NCI-H446 (cell line): ENCODE measurements at regions not wholly inside any gene's neighbourhood (a gene's known extent, or its start where the extent isn't known, plus 50 kb on each side); places are given as distances from the start of the nearest gene placed in this dataset.

Experiments used
- DNase-seq, 2 experiments: peaks; one replicate each; lab custom pipeline; 2025; lab: John Stamatoyannopoulos, UW

DNA sequence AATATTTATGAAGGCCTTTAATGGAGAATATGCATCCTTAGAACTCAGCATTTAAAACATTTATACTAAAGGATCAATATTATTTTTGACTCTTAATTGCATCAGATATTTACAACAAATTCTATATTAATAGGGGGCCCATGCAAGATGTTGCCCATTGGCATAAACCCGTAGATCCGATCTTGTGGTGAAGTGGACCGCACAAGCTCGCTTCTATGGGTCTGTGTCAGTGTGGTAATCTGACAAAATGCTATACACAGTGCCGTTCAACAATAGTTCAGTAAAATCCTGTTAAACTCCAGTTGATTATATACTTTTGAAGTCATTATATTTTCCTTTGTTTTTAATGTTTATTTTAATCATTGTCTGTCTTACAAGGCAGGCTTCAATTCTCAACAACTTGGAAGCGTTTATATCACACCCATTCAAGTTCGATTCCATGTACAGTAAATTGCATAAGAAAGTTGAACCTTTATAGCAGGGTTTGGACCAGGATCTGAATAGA, 809.2 kb downstream of the USP25 start:
- DNase-seq = no peak

GRCh38 chr21:16540966-16541727, 811.4 kb downstream of the USP25 start:
- no peak for DNase-seq

DNA sequence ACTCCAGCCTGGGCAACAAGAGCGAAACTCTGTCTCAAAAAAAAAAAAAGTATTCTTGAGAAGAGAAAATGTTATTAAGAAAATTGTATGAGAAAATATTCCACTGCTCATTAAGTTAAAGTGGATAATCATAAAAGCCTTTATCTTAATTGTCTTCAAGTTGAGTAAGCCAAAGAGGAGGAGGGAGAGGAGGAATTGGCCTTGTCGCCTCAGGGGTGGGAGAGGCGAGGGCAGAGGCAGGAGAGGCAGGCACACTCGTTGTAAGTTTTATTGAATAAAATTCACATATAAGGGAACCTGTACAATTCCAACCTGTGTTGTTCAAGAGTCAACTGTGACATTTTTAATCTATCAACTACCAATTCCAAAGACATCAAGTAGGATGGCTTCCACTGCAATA, 820.3 kb downstream of the USP25 start:
- DNase-seq = no peak

DNA sequence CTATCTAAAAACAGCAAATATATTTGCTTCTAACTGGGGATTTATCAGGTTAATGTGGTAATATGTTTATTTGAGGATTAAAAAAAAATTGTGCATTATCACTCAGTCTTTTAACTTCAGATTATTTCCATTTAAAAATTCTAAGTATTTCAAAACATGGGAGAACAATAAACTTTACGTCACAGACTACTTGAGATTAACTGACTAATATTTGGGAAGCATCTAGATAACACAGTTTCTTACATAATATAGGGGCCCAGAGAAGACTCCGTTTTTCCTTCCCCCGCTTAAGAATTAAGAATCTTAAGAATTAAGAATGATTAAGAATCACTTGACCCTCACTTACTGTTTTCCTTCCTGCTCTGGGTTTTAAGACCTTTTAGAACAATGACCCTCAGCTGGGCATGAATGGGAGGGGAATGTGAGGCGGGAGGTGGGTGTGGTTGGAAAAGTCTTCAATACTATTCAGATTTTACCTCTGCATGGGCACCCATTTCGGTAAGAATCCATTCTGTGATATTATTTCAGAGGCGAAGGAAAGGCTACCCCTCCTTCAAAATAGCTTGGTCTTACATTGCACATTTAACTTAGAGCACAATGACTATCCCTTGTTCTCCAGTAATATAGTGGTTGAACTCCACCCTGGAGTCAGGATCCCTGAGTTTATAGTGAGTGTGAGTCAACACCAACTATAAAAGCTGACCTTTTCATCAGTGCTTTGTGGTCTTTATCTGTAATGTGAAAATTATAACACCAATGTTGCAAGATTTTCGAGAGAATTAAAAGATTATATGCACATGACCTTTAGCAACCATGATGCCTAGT, 821.3 kb downstream of the USP25 start:
- DNase-seq = no peak

DNA sequence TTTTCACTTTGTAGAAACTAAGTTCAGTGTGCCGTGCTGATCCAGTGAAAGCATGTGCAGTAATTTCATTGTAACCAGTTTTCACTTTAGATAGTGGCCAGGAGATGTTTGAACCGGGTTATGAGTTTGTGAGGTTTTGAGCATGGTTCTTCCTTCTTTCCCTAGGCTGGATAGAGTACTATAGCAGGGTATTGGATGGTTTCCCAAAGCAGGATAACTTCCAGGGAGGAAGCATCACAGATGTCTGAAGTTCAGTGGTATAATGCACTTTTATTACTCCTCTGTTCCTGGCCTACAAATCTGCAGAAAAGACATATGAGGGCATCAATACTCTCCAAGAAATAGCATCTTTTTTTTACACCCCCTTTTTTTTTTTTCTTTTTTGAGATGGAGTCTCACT, 823.1 kb downstream of the USP25 start:
- DNase-seq = no peak

DNA sequence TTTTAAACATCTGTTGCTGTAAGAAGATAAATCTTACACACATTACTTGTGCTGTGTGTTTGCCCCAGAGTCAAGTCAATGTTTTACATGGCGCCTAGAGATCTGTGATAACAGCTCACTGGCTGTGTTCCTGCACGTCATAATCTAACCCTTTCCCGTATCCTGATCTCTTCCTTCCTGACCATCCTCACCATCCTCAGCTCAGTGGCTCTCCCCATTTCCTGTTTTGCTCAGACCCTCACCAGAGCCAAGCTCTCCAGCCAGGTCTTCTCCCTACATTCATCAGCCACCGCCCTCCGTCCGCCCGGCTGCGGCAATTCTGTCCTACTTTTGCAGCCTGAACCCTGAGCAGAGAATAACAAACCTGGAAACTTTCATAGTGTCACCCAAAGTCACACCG, 824.7 kb downstream of the USP25 start:
- no peak for DNase-seq

DNA sequence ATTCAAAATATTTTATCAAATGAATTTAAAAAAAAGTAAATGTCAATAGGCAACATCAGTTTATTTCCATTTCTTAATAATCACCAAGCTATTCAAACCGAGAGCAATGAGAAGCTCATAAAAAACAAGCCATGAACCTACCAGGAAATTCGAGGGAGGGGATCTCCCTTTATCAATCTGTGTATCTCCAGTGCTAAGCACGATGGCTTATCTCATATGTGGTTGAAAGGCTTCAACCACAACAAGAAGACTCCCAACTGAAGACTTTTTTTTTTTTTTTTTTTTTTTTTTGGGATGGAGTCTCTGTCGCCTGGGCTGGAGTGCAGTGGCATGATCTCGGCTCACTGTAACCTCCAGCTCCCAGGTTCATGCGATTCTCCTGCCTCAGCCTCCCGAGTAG, 833.3 kb downstream of the USP25 start:
- no peak for DNase-seq

DNA sequence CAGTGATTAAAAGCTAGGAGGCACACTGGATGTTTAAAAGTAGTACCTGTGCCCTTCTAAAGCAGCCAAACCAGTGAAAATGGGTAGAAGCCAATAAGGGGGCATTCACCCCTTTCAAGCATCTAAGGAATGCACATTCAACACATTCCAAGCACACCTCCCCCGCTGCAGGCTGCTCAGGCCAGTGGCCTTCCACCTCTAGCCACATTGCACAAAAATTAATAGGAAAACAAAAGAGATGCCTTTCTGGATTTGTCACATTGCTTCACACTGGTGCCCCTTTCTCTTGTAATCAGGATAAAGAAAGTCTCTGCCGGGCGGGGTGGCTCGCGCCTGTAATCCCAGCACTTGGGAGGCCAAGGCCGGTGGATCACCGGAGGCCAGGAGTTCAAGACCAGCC, 834.0 kb downstream of the USP25 start:
- no peak for DNase-seq

GRCh38 chr21:16568244-16568643, 838.5 kb downstream of the USP25 start:
- DNase-seq = no peak

- no peak for DNase-seq
Measured at GRCh38 chr21:16568661-16569060, 838.9 kb downstream of the USP25 start.

GRCh38 chr21:16569679-16570078, 839.9 kb downstream of the USP25 start:
- no peak for DNase-seq

- DNase-seq = no peak
Measured at GRCh38 chr21:16570171-16570570, 840.4 kb downstream of the USP25 start.

- DNase-seq = no peak
Measured at GRCh38 chr21:16570856-16571255, 841.1 kb downstream of the USP25 start.

DNA sequence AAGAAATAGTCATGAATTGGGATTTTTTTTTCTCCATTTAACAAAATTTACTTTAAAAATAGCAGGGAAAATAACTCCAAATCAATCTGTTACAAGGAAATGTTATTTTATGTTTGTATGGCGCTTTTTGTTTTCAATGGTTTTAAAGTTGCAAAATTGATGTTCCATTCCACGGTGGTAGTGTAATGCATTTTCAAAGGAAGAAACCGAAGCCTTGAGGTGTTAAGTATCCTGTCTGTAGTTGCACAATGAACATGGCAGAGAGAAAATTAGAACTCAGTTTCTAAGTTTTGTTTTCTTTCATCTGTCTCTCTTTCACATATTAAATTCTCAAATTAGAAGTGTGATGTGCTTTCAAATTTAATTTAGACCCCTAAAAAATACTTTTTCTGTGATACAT, 841.8 kb downstream of the USP25 start:
- DNase-seq = no peak

GRCh38 chr21:16572032-16572431, 842.2 kb downstream of the USP25 start:
- DNase-seq = no peak

GRCh38 chr21:16573578-16573977, 843.8 kb downstream of the USP25 start:
- no peak for DNase-seq

GRCh38 chr21:16577975-16578374, 848.2 kb downstream of the USP25 start:
- no peak for DNase-seq

- no peak for DNase-seq
Measured at GRCh38 chr21:16578912-16579311, 849.1 kb downstream of the USP25 start.

DNA sequence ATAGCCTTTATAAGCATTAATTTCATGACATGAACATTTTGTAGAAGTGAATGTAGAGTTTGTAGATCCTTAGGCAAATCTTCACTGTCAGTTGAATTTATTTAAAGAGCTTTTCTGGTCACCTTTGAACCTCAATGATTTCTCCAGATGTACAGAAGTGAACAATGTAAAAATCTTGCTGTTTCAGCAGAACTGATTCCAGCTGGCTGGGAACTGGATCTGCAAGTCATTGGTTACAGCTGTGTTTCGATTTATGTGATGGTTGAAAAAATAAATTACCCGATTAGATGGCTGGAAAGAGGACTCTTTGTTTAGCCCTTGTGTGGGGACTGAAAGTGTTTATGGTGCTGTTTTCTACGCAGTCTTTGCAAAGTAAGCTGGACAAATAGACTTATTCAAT, 849.8 kb downstream of the USP25 start:
- DNase-seq = peak in 1 of 2 experiments; percentile 28

DNA sequence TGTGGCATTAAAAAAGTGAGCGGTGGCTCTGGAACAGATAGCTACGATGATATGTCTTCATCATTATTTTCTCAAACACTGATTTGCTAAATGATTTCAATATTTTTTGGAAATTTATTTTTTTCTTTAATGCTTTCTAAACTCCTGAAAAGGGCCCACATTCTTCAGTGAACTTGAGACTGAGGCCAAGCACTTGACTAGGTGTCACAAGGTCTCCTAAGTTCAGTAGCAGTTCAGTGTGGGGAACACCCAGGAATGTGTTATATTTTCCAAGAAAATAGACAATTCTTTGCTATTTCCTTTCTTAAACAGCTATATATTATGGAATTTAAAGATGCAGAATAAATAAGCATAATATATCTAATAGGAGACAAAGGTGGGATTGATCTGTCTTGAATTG, 850.9 kb downstream of the USP25 start:
- DNase-seq = no peak

DNA sequence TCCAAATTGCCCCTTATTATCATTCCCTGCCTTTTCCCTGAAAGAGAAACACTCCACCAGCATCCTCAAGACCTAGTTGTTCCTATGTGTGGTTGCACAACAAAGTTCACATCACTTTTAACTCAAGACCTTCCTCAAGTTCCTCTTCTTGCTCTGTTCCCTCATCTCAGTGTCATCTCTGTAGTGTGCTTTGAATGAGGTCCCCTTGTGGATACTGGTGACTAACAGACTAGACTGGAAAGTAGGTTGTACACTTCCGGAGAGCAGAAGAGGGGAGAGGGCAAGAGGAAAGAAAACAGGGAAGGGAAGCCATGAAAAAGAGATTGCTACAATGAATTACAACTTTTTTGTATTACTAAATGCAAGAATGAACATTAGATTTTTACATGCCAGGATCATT, 853.8 kb downstream of the USP25 start:
- DNase-seq = no peak

GRCh38 chr21:16584756-16585155, 855.0 kb downstream of the USP25 start:
- DNase-seq = no peak

- DNase-seq = no peak
Measured at GRCh38 chr21:16585896-16586295, 856.1 kb downstream of the USP25 start.
